ENCODE measurements at regions not wholly inside any gene's neighbourhood (a gene's known extent, or its start where the extent isn't known, plus 50 kb on each side); places are given as distances from the start of the nearest gene placed in this dataset.

GRCh38 chr5:91722736-91723467, 339.8 kb upstream of the ARRDC3 start:
- DNase-seq (ENCODE audit: low read depth) = no peak

- DNase-seq (ENCODE audit: low read depth) = no peak
Observed at GRCh38 chr5:91712718-91713117, 329.6 kb upstream of the ARRDC3 start.

GRCh38 chr5:91707521-91707841, 324.4 kb upstream of the ARRDC3 start:
- no peak for DNase-seq (ENCODE audit: low read depth)

GRCh38 chr5:91706785-91707520, 323.8 kb upstream of the ARRDC3 start:
- no peak for DNase-seq (ENCODE audit: low read depth)

- DNase-seq (ENCODE audit: low read depth) = no peak
Observed at GRCh38 chr5:91703128-91703527, 320.0 kb upstream of the ARRDC3 start.

GRCh38 chr5:91699429-91699828, 316.3 kb upstream of the ARRDC3 start:
- DNase-seq (ENCODE audit: low read depth) = no peak

- no peak for DNase-seq (ENCODE audit: low read depth)
Observed at GRCh38 chr5:91691592-91691991, 308.5 kb upstream of the ARRDC3 start.

- no peak for DNase-seq (ENCODE audit: low read depth)
Observed at GRCh38 chr5:91690921-91691320, 307.8 kb upstream of the ARRDC3 start.

- DNase-seq (ENCODE audit: low read depth) = no peak
Observed at GRCh38 chr5:91687430-91687829, 304.3 kb upstream of the ARRDC3 start.

GRCh38 chr5:91684625-91685024, 301.5 kb upstream of the ARRDC3 start:
- no peak for DNase-seq (ENCODE audit: low read depth)

- DNase-seq (ENCODE audit: low read depth) = no peak
Observed at GRCh38 chr5:91670563-91670962, 287.4 kb upstream of the ARRDC3 start.

GRCh38 chr5:91670122-91670521, 287.0 kb upstream of the ARRDC3 start:
- no peak for DNase-seq (ENCODE audit: low read depth)

- no peak for DNase-seq (ENCODE audit: low read depth)
Observed at GRCh38 chr5:91668261-91668660, 285.1 kb upstream of the ARRDC3 start.

- no peak for DNase-seq (ENCODE audit: low read depth)
Observed at GRCh38 chr5:91652678-91653077, 269.6 kb upstream of the ARRDC3 start.

GRCh38 chr5:91651704-91652103, 268.6 kb upstream of the ARRDC3 start:
- DNase-seq (ENCODE audit: low read depth) = no peak

- DNase-seq (ENCODE audit: low read depth) = no peak
Observed at GRCh38 chr5:91645347-91645746, 262.2 kb upstream of the ARRDC3 start.

- DNase-seq (ENCODE audit: low read depth) = no peak
Observed at GRCh38 chr5:91643797-91644196, 260.7 kb upstream of the ARRDC3 start.

GRCh38 chr5:91642581-91642980, 259.5 kb upstream of the ARRDC3 start:
- DNase-seq (ENCODE audit: low read depth) = no peak

- peak; percentile 49 for DNase-seq (ENCODE audit: low read depth)
Observed at GRCh38 chr5:91641730-91642350, 258.7 kb upstream of the ARRDC3 start.

GRCh38 chr5:91639744-91640143, 256.6 kb upstream of the ARRDC3 start:
- DNase-seq (ENCODE audit: low read depth) = no peak

GRCh38 chr5:91638010-91638409, 254.9 kb upstream of the ARRDC3 start:
- DNase-seq (ENCODE audit: low read depth) = no peak

- DNase-seq (ENCODE audit: low read depth) = no peak
Observed at GRCh38 chr5:91635950-91636734, 253.0 kb upstream of the ARRDC3 start.

- no peak for DNase-seq (ENCODE audit: low read depth)
Observed at GRCh38 chr5:91632871-91633270, 249.8 kb upstream of the ARRDC3 start.
